Adrenal gland (tissue), 5 donors: ENCODE measurements at regions not wholly inside any gene's neighbourhood (a gene's known extent, or its start where the extent isn't known, plus 50 kb on each side); places are given as distances from the start of the nearest gene placed in this dataset.

ENCODE experiments used
- POLR2A ChIP-seq, 2 donors: fragments of 450-650 bp; IDR thresholded peaks; one replicate each; pipeline ENCODE4 v1.6.1; 2017; ENCODE audit warnings: antibody characterized with exemption in 2 of 2, mild to moderate bottlenecking in 2 of 2, moderate library complexity in 1 of 2
- TF ChIP-seq, protein P1 (sequence below), 6 experiments: fragments of 450-650 bp in 4 of 6; fragments of 200-600 bp in 2 of 6; sonication (generic) in 1 of 6; IDR thresholded peaks; 1 replicate in 5 of 6; 2 replicates in 1 of 6; pipeline versions ENCODE4 v1.5.1 to v1.8.0; 2016 to 2021; ENCODE audit warnings: antibody characterized with exemption in 6 of 6, mild to moderate bottlenecking in 2 of 6, moderate library complexity in 1 of 6
- donor health status: DM: no; HTN: no; CAD: no.

DNA sequence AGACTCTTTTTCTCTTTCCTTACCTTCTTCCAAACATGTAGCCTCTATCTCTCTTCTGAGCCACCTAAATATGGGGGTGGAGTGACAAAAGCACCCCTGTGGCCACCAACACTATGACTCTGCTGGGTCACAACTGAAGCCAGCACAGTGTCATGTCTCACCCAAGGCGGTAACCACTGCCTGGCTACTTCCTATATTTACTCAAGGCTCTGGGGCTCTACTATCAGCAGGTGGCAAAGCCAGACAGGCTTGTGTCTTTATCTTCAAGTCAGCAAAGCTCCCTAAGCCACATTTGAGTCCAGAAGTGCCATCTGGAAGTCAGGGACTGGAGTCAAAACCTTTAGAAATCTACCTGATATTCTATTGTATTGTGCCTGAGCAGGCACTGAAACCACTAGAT is 1515.2 kb downstream of the PLA2G4A start:
- TF ChIP-seq POLR2A (IDR thresholded peaks at IDR 0.05), result no peak
- TF ChIP-seq, protein P1, sequence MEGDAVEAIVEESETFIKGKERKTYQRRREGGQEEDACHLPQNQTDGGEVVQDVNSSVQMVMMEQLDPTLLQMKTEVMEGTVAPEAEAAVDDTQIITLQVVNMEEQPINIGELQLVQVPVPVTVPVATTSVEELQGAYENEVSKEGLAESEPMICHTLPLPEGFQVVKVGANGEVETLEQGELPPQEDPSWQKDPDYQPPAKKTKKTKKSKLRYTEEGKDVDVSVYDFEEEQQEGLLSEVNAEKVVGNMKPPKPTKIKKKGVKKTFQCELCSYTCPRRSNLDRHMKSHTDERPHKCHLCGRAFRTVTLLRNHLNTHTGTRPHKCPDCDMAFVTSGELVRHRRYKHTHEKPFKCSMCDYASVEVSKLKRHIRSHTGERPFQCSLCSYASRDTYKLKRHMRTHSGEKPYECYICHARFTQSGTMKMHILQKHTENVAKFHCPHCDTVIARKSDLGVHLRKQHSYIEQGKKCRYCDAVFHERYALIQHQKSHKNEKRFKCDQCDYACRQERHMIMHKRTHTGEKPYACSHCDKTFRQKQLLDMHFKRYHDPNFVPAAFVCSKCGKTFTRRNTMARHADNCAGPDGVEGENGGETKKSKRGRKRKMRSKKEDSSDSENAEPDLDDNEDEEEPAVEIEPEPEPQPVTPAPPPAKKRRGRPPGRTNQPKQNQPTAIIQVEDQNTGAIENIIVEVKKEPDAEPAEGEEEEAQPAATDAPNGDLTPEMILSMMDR (IDR thresholded peaks at IDR 0.05), result no peak
